RWPE1 (cell line): ENCODE measurements at regions not wholly inside any gene's neighbourhood (a gene's known extent, or its start where the extent isn't known, plus 50 kb on each side); places are given as distances from the start of the nearest gene placed in this dataset.

Source experiments
- CTCF ChIA-PET: fragments of 350-600 bp; sonication (Branson Sonifier 250); formaldehyde crosslinking; extraction: SDS; loops from one replicate; lab custom pipeline; 2021; lab: Yijun Ruan, JAX
- POLR2A ChIA-PET: fragments of 400-600 bp; formaldehyde crosslinking; extraction: SDS; loops from one replicate; lab custom pipeline; 2020; ENCODE audit warnings: antibody characterized with exemption; ENCODE audit not compliant: low non-redundant PET; lab: Yijun Ruan, JAX
- DNase-seq: peaks from one replicate; pipeline ENCODE4 v3.0.0; 2012; ENCODE audit warnings: low spot score
- H3K27ac ChIP-seq: fragments of 450-650 bp; 2 replicates; pipeline ENCODE4 v1.5.1; 2017
- TF ChIP-seq, protein P1 (sequence below): fragments of 450-650 bp; conservative IDR thresholded peaks from 2 replicates; pipeline ENCODE4 v1.5.1; 2017; ENCODE audit warnings: low read depth, mild to moderate bottlenecking

DNA sequence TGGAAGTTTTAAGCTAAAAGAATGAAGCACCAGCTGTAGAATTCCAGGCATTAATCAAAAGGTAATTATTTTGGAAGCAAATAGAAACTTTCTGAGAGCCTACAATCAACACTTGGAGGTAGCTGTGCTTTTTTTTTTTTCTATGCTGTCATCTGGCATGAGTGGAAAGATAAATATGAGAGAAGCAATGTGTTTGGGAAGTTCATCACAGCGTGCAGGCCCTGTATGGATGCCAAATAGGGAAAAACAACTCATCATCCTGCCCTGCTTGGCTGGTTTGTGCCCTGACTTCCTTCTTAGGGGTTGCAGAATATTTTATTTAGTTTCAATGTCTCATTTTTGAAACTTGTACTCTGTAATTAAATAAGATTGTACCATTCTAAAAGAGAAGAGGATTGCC lies 437.4 kb downstream of the PIK3C3 start:
- TF ChIP-seq, protein P1, sequence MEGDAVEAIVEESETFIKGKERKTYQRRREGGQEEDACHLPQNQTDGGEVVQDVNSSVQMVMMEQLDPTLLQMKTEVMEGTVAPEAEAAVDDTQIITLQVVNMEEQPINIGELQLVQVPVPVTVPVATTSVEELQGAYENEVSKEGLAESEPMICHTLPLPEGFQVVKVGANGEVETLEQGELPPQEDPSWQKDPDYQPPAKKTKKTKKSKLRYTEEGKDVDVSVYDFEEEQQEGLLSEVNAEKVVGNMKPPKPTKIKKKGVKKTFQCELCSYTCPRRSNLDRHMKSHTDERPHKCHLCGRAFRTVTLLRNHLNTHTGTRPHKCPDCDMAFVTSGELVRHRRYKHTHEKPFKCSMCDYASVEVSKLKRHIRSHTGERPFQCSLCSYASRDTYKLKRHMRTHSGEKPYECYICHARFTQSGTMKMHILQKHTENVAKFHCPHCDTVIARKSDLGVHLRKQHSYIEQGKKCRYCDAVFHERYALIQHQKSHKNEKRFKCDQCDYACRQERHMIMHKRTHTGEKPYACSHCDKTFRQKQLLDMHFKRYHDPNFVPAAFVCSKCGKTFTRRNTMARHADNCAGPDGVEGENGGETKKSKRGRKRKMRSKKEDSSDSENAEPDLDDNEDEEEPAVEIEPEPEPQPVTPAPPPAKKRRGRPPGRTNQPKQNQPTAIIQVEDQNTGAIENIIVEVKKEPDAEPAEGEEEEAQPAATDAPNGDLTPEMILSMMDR, result no peak
- no peak overlapping the region for H3K27ac ChIP-seq
- DNase-seq, result no peak
- ChIA-PET POLR2A (no interaction called here), CTCF (interaction anchor here (0.6 kb wide), 1 partner anchor 38 kb away, joined by 4 read pairs; no protein-coding TSS in a partner anchor)

DNA sequence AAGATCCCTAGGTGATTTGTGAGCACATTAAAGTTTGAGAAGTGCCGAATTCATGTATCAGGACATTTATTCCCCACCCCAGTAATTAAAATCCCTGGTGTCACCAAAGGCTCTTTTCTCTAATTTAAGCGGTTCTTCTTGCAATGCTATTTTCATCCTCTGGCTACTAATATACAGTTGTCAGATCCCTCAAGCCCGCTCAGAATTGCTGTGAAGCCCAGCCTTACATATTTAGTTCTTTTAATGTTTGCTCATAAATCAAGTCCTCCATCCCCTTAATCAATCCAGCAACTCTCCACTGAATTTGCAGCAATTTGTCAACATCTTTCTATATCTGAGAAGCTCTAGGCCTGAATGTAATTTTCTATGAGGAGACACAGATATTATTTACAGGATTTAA lies 437.9 kb downstream of the PIK3C3 start:
- ChIA-PET POLR2A (no interaction called here), CTCF (no interaction called here)
- TF ChIP-seq, protein P1, result no peak
- DNase-seq, result no peak
- no peak overlapping the region for H3K27ac ChIP-seq

DNA sequence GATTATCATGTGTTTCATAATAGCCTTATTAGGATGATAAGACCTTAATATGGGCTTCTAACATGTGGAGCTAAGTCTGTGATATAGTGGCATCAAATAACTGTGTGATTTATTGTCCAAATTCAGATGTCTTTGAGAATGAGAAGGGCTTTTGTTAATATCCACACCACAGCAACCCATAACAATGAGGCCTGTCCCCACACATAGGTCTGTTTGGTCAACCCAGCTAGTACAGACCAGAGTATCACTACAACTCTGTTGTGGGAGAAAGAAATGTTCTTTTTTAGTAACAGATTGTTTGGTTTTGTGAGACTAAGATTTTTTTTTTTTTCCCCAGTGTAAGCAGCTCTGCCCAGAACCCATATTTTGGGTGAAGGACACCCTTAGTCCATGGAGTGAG lies 439.2 kb downstream of the PIK3C3 start:
- ChIA-PET POLR2A (no interaction called here), CTCF (no interaction called here)
- no peak for DNase-seq
- TF ChIP-seq, protein P1, result no peak
- H3K27ac ChIP-seq, result no peak overlapping the region

DNA sequence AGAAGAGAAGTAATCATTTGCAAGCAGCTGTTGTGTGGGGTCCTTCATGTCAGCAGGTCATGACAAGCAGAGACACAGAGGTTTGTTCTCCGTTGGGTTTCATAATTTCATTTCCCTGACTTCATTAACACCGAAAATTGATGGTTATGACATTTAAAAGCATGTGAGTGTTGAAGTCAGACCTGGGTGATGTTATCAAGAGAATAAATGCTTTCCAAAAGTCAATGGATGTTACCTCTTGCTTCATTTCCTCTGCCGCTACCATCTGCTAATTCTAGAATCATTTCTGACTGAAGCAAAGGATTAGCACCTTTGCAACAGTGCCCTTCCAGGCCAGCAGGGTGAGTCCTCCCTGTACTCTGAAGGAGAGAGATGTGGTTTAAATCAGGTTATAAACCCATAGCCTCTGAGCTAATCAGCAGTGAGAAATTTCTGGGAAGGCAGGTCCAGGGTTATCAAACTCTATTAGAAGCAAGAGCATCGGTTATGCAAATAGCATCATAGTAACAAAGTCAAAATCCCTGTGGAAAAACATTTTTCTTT lies 446.2 kb downstream of the PIK3C3 start:
- TF ChIP-seq, protein P1, result no peak
- no peak overlapping the region for H3K27ac ChIP-seq
- DNase-seq, result no peak
- POLR2A ChIA-PET, result no interaction called here
- CTCF ChIA-PET, result no interaction called here

DNA sequence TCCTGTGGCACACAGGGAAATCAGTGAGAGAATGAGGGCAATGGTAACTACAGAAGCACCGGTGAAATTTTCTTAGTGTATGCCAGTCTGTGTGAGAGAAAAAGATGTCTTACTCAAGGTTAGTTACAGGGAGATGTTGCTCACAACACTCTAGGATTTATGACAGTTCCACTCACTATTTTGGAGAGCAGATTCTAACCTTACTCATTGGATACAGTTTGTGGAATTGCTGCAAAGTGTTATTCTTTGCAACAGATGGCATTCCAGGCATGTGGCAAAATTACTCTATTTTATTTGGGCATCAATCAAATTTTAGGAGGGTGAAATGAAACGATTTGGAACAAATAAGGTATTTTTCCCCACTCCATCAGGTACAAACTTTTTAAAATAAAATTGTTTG lies 449.1 kb downstream of the PIK3C3 start:
- TF ChIP-seq, protein P1, result no peak
- ChIA-PET CTCF (no interaction called here), POLR2A (no interaction called here)
- DNase-seq, result no peak
- H3K27ac ChIP-seq, result no peak overlapping the region

DNA sequence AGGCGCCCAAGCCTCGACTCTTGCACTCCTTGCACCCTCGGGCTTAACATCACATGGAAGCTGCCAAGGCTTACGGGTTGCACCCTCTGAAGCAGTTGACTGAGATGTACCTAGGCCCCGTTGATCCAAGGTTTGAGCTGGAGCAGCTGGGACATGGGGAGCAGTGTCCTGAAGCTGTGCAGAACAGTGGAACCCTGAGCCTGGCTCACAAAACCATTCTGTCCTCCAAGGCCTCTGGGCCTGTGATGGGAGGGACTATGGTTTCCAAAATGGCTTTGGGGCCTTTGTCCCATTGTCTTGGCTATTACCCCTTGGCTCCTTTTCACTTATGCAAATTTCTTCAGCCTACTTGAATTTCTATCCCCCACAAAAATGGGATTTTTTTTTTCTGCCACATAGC lies 454.0 kb downstream of the PIK3C3 start:
- POLR2A ChIA-PET, result no interaction called here
- no peak overlapping the region for H3K27ac ChIP-seq
- DNase-seq, result no peak
- CTCF ChIA-PET, result no interaction called here
- TF ChIP-seq, protein P1, result no peak
